ENCODE measurements at regions not wholly inside any gene's neighbourhood (a gene's known extent, or its start where the extent isn't known, plus 50 kb on each side); places are given as distances from the start of the nearest gene placed in this dataset.

DNA sequence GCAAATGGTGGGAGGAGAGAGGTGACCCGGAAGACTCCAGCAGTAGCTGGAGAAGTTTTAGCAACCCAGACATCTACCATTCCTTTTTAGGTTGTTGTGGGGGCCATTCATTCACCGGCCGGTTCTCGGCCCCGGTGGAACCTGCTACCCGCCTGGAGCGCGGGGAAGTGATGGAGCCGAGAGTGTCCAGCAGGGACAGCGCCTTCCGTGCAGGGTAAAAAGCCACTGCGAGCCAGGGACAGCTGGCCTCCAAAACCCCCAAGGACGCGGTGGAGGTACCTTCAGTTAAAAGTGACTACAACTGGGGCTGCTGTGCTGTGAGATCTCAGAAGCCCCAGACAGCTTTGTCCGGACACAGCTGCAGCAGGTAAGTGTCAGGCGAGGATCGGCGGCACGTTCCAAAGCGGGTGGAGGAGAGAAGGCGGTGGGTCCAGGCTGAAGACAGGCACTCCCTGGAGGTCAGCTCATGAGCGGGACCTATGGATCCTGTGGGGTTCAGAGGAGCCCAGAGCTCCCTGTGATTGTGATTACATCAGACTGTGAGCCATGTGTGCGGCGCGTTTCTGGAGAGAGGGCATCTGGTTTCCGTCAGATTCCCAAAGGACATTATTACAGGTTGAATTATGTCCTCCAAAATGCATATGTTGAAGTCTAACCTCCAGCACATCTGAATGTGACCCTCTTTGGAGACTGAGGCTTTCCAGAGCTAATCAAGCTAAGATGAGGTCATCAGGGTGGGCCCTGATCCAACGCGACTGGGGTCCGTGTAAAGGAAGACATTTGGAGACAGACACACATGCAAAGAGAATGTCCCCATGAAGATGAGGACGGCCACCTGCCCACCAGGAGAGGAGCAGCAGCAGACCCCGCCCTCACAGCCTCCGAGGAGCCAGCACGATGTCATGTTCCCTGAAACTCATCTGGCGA, 276.3 kb downstream of the EIPR1 start:
- in situ Hi-C loops (cut with HindIII; ENCODE audit: low sequenced_read_pairs): no loop called here

DNA sequence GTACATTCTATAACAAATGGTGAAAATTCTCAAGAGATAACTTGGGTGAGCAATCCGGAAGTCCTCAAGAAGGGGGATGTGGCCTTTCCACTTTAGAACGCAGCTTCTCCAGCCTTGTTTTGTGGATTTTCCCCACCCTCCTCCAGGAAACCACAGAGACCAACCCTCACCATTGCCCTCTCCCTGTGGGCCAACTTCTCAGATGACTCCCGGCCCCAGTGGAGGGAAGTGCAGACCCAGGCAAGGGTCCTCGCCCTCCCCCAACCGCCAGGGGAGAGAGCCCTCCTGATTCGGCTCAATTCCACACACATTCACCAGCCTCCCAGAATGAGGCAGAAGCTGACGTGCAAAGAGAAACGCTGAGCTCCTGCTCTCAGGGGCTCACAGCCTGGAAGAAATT, 277.2 kb downstream of the EIPR1 start:
- in situ Hi-C loops (cut with HindIII; ENCODE audit: low sequenced_read_pairs): no loop called here

DNA sequence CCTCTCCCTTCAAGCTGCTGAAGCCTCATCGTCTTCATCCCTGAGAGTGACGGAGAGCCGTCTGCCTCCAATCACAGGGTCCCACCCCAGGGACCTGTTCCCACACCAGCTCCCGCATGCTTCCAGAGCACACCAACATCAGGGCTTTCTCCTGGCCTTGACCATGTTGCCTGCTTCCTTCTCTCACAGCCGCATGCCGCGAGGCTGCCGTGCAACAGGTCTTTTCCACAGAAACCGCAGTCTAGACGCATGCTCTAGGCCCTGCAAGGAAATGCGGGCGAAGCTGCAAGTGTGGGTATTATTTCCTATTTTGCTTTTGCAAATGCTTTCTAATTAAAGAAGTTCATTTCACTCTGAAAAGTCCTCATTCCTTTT, 277.8 kb downstream of the EIPR1 start:
- in situ Hi-C loops (cut with HindIII; ENCODE audit: low sequenced_read_pairs): no loop called here

DNA sequence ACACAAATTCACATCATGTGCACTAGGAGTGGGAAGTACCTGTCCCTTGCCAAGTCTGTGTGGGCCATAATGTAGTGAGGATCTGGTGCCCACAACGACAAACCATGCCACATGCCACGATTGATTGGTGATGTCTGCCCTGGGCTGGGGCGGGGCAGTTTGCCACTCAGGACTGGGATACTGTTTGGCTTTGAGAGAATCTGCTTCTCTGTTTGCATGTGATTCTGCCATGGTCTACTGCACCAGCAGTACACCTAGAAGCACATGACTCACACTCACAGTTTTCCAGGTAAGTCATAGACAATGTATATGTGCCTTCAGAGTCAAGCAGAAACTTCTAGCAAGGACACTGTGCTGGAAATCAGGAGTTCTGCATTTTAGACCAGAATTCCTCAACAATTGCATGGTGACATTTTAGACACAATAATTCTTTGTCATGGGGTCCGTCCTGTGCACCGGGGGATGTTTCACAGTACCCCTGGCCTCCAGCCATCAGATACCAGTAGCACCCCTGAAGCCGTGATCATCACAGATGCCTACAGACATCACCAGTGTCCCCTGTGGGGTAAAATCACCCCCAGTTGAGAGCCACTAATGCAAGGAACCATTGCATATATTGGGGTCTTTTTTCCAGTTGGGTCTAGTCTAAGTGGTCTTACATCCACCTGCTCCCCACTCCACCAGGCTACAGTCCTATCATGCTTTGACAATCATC, 278.3 kb downstream of the EIPR1 start:
- in situ Hi-C loops (cut with HindIII; ENCODE audit: low sequenced_read_pairs): no loop called here

DNA sequence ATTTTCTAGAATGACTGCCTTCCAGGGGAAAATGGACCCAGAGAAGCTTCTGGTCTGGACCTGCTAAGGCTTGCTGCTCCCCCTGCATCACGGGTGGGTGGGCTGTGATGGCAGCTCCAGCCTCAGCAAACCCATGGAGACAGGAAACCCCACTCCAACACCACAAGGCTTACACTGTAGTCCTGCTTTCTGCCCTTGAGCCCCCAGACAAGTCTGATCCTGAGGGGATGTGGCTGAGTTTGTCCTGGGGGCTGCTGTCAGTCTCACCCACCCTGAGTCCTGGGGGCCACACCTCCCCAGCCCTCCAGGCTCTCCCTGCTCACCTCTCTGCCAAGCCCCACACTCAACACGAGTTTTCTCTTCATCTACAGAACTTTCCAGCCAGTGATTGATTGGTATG, 279.4 kb downstream of the EIPR1 start:
- in situ Hi-C loops (cut with HindIII; ENCODE audit: low sequenced_read_pairs): no loop called here

DNA sequence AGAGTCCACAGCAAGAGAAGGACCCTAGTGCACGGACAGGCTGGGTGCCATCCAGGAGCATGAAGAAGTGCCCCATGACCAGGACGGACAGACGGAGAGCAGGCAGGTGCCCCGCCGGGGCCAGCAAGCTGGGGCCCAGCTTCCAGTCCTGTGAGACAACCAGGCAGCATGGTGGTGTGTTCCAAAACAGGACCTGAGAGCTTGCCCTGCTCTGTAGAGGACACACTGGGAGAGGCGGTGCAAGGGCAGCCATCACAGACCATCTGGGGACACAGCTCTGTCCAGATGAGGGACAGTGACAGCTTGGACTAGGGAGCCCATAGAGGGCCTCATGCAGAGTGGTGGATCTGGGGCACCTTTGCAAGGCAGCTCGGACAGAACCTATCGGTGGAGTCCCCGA, 279.8 kb downstream of the EIPR1 start:
- in situ Hi-C loops (cut with HindIII; ENCODE audit: low sequenced_read_pairs): no loop called here

DNA sequence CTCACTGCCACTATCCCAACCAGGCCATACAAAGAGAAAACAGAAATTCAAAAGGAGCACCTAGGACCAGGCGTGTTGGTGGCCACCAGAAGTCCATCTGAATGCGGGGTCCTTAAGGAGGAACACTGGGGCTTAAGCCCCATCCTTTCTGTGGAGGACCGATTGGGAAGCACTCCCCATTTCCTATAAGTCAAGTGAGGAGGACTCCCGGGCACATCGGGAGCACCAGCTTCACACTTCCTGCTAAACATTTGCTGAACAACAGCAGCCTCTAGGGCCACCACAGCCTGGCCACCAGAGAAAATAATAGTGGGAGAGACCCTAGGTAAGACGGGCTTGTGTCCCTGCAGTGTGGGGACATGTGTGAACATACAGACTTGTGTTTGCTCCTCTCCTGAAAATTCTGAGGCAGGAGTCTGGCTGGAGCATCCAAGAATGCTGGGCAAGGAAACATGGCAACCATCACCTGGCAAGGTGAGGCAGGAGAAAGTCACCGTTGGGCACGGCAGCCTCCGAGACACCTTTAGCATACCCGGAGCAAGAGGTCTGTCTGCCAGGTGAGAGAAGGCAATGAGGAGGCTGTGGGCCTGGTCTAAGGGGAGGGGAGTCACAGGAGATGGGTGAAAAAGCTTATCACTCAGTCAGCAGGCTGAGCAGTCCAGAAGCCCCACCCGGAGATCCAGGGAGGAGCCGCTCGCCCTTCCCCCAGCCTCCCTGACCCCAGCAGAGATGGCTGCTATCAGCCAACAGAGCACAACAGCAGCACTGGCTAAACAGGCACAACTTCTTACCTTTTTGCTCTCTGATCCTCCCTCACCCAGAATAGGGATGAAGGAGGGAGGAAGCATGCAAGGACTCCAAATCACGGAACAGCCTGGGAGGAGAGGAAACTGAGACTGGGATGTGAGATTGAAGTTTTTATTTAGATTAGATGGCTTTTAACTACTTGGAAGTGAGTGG, 282.3 kb downstream of the EIPR1 start:
- in situ Hi-C loops (cut with HindIII; ENCODE audit: low sequenced_read_pairs): no loop called here

DNA sequence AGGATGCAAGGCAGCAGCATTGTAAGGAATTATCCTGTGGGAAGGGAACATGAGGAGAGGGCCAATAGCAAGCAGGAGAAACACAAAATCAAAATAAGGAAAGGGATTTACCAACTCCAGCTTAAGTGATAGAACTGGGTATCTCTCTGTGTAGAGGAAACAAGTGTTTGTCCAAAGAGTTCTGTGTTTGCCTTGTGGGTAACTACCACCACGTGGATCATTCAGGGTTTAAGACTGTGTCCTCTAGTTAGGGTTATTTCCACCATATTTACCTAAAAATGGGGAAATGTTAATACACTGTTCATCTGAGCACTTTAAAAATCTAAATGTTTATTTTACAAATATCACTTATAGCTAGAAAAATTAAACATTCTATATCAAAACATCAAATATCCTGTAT, 283.3 kb downstream of the EIPR1 start:
- in situ Hi-C loops (cut with HindIII; ENCODE audit: low sequenced_read_pairs): no loop called here

DNA sequence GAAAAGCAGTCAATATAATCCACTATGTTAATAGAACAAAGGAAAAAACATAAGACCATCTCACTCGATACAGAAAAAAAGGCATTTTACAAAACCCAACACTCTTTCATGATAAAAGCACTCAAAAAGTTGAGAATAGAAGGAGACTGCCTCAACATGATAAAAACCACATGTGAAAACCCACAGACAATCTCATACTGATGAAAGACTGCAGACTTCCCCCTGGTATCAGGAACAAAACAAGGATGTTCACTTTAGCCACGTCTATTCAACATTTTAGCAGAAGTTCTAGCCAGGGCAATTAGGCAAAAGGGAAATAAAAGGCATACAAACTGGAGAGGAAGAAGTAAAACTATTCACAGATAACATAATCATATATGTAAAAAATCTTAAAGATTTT, 285.9 kb downstream of the EIPR1 start:
- in situ Hi-C loops (cut with HindIII; ENCODE audit: low sequenced_read_pairs): no loop called here

DNA sequence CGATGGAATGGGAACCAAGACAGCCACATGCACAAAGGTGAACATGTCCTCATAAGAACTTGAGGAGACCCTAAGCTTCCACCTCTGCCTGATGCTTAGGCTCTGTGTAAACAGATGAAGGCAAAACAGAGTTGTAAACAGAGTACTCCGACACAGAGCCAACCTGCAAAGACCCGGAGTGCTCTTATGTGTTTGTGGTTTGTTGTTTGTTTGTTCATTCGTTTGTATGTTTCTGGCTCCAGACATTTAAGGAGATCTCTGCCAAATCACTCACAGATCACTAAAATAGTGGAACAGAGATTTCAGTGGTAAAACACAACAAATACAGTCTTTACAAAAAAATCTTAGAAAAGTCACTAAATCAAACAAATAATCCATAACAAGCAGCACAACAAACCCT, 294.9 kb downstream of the EIPR1 start:
- in situ Hi-C loops (cut with HindIII; ENCODE audit: low sequenced_read_pairs): no loop called here

DNA sequence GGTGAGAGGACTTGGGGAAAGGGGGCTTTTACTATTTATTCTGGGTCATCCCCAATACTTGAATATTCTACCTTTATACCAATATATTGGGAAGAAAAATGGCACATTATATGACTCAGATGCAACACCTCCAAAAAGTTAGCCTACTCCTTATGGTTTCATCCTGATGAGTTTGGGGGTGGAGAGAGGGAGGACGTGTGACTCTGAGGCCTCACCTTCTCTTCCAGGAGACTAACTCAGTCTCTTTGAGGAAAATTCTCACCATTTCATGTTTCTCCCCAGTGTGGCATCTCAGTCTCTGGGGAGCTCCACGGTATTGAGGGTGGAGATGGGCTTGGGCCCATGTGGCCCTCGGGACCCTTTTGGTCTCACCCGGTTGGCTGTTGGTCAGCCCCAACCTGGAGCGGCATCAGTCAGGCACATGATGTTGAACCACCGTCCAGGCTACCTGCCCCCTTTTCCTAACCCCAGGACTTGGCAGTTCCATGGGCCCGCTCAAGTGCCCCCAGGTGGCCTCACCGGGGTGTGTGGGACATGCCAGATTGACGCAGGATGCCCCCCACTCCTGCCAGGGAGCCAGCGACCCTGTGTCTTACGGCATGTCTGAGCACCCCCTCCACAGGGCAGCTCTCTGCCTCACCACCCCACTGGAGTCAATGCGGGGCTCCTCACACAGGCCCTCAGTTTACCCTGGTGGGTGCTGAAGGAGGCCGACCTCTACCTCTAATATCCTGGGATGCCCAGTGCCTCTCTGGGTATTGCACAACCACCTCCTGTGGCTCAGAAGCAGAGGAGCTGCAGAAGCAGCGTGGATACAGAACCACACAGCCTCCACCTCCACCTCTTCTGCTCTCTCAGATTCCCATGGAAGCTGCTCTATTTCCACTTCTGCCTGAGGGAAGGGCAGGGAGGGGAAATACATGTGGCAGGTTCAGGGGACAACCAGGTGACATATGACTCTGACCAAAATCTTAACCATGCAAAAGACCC, 297.4 kb downstream of the EIPR1 start:
- in situ Hi-C loops (cut with HindIII; ENCODE audit: low sequenced_read_pairs): no loop called here

DNA sequence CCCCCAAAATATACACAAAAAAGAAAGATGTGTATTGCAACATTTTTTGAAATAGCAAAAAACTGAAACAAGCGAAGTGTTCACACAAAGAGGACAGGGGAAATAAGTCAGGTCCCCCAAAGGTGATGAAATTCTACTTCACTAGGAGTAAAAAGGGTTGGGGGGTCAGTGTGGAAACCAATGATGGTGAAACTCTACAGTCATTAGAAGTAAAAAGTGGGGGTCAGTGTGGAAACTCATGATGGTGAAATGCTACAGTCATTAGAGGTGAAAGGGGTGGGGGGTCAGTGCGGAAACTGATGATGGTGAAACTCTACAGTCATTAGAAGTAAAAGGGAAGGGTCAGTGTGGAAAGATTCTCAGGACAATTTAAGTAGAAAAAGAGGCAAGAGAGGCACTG, 298.2 kb downstream of the EIPR1 start:
- in situ Hi-C loops (cut with HindIII; ENCODE audit: low sequenced_read_pairs): no loop called here

DNA sequence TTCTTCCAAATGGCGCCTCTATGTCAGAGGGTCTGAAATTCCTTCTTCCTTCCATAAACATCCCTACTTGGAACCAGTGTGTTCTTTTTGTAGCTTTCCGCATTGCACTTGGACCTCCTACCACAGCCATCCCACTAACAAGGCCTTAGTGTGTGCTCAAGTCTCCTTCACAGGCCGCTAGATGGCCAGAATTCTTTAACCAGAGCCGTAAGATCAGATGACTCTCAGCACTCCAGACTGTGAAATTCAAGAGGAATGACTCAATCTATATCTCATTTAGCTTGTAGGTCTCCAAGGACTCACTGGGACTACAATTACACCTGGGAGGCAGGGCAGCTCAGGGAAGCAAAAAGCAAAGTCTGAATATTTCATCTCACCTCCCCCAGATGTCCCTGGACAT, 298.9 kb downstream of the EIPR1 start:
- in situ Hi-C loops (cut with HindIII; ENCODE audit: low sequenced_read_pairs): no loop called here

DNA sequence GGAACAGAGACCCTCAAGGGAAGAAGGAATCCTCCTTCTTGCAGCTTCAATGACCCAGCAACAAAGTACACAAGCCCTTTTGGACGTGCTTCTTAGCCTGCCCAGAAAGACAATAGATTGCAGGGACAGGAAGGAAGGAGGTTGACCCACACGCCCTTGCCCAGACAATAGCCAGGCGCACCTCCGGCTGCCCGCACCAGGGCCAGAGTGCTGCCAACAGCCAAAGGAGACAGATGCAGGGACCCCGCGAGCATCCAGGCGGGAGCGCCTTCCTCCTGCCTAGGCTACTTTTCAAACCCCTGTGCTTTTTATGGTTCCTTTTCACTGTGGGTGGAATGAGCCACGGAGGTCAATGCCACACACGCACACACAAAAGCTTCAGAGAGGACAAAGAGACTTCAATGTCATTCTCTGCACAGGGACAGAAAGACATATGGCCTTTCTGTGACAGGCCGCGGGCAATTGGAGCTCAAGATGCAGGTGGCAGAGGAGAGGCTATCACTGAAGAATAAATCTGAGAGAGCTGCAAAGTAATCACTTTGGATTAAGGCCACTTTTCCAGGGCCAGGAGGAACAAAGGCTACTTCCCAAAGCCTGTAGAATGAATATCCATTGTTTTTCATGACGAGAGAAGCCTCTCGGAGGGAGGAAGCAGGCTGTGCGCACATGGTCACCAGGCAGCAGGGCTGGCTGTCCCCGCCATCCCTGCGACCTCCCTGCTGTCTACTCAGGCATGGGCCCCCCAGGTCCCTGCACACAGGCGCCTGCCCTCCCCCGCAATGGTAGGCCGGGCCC, 300.6 kb downstream of the EIPR1 start:
- in situ Hi-C loops (cut with HindIII; ENCODE audit: low sequenced_read_pairs): no loop called here

DNA sequence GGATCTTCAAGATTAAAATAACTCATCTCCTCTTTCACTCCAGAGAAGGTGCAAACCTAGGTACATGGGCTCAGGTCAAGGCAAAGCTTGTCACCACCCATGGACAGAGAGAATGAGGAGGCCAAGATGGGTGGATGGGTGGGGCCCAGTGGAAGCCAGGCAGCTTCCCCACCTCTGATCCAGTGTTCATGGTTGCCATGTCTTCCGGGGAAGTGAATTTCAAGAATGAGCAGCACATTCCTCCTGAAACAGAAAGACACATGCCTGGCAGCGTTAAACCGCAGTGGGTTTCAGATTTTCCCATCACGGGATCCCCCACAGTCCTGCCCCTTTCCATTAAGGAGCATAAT, 301.7 kb downstream of the EIPR1 start:
- in situ Hi-C loops (cut with HindIII; ENCODE audit: low sequenced_read_pairs): no loop called here

DNA sequence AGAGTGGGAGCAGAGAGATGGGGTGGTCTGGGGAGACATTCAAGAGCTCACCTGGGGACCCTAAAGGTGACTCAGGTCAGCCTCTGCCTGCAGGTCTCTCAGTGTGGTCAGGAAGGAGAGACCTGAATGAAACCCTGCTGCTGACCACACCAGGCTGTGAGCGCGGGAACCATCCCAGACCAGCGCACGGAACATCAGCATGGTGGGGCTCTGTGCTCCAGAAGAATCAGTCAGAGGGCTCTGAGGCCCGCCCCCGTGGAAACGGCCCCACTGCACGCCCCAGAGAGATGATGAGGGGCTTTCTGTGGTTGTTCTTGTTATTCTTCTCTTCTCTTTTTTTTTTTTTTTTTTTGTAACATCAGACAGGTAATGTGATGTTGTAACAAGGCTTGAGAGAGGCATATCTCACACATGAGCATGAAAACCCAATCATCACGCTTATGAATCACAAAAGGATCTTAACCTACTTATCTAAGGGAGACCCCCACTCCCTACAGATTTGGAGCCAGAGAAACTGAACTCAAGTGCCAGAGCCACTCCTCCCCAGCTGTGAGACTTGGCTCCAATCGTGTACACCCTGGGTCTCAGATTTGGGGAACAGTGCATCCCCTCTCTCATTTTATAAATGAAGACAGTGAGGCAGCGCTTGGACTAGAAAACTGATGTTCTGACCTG, 302.2 kb downstream of the EIPR1 start:
- in situ Hi-C loops (cut with HindIII; ENCODE audit: low sequenced_read_pairs): no loop called here

DNA sequence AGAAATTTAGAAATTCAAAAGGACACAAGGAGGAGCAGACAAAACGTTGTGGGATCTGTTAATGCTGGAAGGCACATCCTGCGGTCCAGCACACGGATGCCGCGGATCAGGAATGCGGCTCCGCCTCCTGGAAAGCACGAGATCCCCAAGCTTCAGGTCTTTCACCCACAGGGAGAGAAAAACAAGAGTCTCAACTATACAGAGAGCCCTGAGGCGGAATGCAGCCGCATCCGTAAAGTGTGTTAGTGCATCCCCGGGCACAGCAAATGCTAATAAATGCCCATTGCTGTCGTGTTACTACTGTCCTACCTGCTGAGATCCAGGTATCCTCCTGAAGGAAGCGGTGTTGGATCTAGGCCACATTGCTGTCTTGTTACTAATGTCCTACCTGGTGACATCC, 303.9 kb downstream of the EIPR1 start:
- in situ Hi-C loops (cut with HindIII; ENCODE audit: low sequenced_read_pairs): no loop called here

DNA sequence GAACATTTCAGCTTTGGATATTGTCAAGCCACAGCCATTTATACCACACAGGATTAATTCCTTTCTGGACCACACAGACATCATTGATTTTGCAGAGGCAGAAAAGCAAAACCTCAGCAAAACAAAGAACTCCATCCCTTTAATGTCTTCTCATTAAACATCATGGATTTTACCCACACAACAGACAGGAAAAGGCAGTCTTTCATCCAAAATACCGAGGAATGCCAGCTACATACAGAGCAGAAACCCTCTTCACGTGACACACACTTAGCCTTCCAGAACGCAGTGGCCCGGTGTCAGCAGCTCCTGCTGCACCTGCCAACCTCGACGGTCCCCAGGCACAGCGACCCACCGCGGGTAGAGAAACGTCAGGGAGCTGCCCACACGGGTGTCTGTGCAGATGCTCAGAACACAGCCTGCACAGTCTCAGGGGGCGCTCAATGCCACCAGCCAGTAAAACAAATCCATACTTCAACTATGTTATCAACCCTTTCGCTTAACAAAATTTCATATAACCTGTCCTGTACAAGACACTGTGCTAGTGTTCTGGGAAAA, 304.5 kb downstream of the EIPR1 start:
- in situ Hi-C loops (cut with HindIII; ENCODE audit: low sequenced_read_pairs): no loop called here

Measured in endothelial cell of hepatic sinusoid (primary cell).